ENCODE measurements at regions not wholly inside any gene's neighbourhood (a gene's known extent, or its start where the extent isn't known, plus 50 kb on each side); places are given as distances from the start of the nearest gene placed in this dataset.

- Histone ChIP-seq H3K27ac (ENCODE audit: low read depth in 1 of 2, low read length in 2 of 2) (no peak overlapping the region), H3K4me1 (ENCODE audit: control insufficient read depth in 4 of 4, insufficient read depth in 4 of 4, low read length in 3 of 4) (no peaks in the 10 kb centered on the region), H3K27me3 (ENCODE audit: control insufficient read depth in 4 of 4, insufficient read depth in 4 of 4, low read length in 3 of 4) (no peaks in the 10 kb centered on the region), H3K4me3 (ENCODE audit: low read depth in 1 of 3, low read length in 3 of 3) (no peak overlapping the region), H3K9me3 (ENCODE audit: control insufficient read depth in 4 of 4, low read length in 3 of 4) (no peaks in the 10 kb centered on the region), H3K9ac (ENCODE audit: low read depth in 1 of 2, low read length in 2 of 2) (no peak overlapping the region), H3K36me3 (ENCODE audit: control insufficient read depth in 4 of 4, insufficient read depth in 3 of 4, low read depth in 1 of 4, low read length in 3 of 4) (no peaks in the 10 kb centered on the region)
- DNase-seq (ENCODE audit: low spot score) = no peak
- TF ChIP-seq FOXA1 (IDR thresholded peaks at IDR 0.05) = no peak
- TF ChIP-seq, protein P1, sequence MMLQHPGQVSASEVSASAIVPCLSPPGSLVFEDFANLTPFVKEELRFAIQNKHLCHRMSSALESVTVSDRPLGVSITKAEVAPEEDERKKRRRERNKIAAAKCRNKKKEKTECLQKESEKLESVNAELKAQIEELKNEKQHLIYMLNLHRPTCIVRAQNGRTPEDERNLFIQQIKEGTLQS (IDR thresholded peaks at IDR 0.05) = no peak
- TF ChIP-seq TAF1 (conservative IDR thresholded peaks at IDR 0.05) = no peak
- TF ChIP-seq RAD21 (IDR thresholded peaks at IDR 0.05) = no peak
- TF ChIP-seq, protein P2, sequence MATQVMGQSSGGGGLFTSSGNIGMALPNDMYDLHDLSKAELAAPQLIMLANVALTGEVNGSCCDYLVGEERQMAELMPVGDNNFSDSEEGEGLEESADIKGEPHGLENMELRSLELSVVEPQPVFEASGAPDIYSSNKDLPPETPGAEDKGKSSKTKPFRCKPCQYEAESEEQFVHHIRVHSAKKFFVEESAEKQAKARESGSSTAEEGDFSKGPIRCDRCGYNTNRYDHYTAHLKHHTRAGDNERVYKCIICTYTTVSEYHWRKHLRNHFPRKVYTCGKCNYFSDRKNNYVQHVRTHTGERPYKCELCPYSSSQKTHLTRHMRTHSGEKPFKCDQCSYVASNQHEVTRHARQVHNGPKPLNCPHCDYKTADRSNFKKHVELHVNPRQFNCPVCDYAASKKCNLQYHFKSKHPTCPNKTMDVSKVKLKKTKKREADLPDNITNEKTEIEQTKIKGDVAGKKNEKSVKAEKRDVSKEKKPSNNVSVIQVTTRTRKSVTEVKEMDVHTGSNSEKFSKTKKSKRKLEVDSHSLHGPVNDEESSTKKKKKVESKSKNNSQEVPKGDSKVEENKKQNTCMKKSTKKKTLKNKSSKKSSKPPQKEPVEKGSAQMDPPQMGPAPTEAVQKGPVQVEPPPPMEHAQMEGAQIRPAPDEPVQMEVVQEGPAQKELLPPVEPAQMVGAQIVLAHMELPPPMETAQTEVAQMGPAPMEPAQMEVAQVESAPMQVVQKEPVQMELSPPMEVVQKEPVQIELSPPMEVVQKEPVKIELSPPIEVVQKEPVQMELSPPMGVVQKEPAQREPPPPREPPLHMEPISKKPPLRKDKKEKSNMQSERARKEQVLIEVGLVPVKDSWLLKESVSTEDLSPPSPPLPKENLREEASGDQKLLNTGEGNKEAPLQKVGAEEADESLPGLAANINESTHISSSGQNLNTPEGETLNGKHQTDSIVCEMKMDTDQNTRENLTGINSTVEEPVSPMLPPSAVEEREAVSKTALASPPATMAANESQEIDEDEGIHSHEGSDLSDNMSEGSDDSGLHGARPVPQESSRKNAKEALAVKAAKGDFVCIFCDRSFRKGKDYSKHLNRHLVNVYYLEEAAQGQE (IDR thresholded peaks at IDR 0.05) = no peak
- TF ChIP-seq GABPA (IDR thresholded peaks at IDR 0.05 in 1 of 2, conservative IDR thresholded peaks at IDR 0.05 in 1 of 2) = no peak
- WGBS = 61% methylated on average over 7 of the region's 7 CpGs
Measured at GRCh38 chr5:159427180-159428012, 97.1 kb upstream of the IL12B start.

DNA sequence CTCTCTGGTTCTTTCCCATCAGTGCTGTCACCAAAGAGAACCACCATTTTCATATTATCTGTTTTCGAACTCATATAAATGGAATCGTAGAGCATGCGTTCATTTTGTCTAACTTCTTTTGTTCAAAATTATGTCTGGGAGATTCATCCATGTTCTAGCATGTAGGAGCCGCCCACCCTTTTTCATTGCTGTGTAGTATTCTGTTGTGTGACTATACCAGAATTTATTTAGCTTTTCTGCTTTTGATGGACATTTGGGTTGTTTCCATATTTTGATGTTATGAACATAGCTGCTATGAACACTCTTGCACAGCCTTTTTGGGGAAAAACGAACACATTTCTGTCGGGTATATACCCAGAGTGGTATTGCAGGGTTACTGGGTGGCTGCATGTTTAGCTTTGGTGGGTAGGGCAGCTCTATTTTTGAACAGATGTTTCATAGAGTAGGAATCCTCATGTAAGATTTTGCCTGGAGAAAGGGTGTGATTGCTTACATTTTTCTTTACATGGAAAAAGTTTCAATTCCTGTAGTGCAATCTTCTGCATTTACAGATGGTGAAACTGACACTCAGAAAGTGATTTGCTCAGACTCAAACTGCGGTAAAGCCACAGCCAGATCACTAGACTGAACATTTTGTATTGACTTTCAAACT, 100.2 kb upstream of the IL12B start:
- H3K4me1 ChIP-seq (ENCODE audit: control insufficient read depth in 4 of 4, insufficient read depth in 4 of 4, low read length in 3 of 4) = no peaks in the 10 kb centered on the region
- TF ChIP-seq RAD21 (IDR thresholded peaks at IDR 0.05) (no peak), JUND (IDR thresholded peaks at IDR 0.05) (no peak), RXRA (IDR thresholded peaks at IDR 0.05) (no peak), EGR1 (IDR thresholded peaks at IDR 0.05; ENCODE audit: low read depth in 2 of 2) (no peak), FOXA1 (IDR thresholded peaks at IDR 0.05) (no peak), HNF4G (IDR thresholded peaks at IDR 0.05) (no peak), GABPA (IDR thresholded peaks at IDR 0.05 in 1 of 2, conservative IDR thresholded peaks at IDR 0.05 in 1 of 2) (no peak), NR2F2 (IDR thresholded peaks at IDR 0.05) (no peak), FOXA2 (IDR thresholded peaks at IDR 0.05) (no peak), YY1 (IDR thresholded peaks at IDR 0.05) (no peak), TAF1 (conservative IDR thresholded peaks at IDR 0.05) (no peak), SP1 (IDR thresholded peaks at IDR 0.05) (no peak), ZBTB33 (IDR thresholded peaks at IDR 0.05) (no peak), MAX (IDR thresholded peaks at IDR 0.05) (no peak), HNF4A (conservative IDR thresholded peaks at IDR 0.05) (no peak)
- TF ChIP-seq, protein P3, sequence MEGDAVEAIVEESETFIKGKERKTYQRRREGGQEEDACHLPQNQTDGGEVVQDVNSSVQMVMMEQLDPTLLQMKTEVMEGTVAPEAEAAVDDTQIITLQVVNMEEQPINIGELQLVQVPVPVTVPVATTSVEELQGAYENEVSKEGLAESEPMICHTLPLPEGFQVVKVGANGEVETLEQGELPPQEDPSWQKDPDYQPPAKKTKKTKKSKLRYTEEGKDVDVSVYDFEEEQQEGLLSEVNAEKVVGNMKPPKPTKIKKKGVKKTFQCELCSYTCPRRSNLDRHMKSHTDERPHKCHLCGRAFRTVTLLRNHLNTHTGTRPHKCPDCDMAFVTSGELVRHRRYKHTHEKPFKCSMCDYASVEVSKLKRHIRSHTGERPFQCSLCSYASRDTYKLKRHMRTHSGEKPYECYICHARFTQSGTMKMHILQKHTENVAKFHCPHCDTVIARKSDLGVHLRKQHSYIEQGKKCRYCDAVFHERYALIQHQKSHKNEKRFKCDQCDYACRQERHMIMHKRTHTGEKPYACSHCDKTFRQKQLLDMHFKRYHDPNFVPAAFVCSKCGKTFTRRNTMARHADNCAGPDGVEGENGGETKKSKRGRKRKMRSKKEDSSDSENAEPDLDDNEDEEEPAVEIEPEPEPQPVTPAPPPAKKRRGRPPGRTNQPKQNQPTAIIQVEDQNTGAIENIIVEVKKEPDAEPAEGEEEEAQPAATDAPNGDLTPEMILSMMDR (IDR thresholded peaks at IDR 0.05; ENCODE audit: low read depth, low read length, missing input control) = no peak
- TF ChIP-seq, protein P2 (IDR thresholded peaks at IDR 0.05) = no peak
- TF ChIP-seq, protein P1 (IDR thresholded peaks at IDR 0.05) = no peak
- no peak overlapping the region for H3K4me3 ChIP-seq (ENCODE audit: low read depth in 1 of 3, low read length in 3 of 3)
- no peaks in the 10 kb centered on the region for H3K9me3 ChIP-seq (ENCODE audit: control insufficient read depth in 4 of 4, low read length in 3 of 4)
- no peaks in the 10 kb centered on the region for H3K27me3 ChIP-seq (ENCODE audit: control insufficient read depth in 4 of 4, insufficient read depth in 4 of 4, low read length in 3 of 4)
- no peak overlapping the region for H3K9ac ChIP-seq (ENCODE audit: low read depth in 1 of 2, low read length in 2 of 2)
- H3K27ac ChIP-seq (ENCODE audit: low read depth in 1 of 2, low read length in 2 of 2) = no peak overlapping the region
- no peak for DNase-seq (ENCODE audit: low spot score)
- 85% methylated on average over 7 of the region's 7 CpGs for WGBS
- H3K36me3 ChIP-seq (ENCODE audit: control insufficient read depth in 4 of 4, insufficient read depth in 3 of 4, low read depth in 1 of 4, low read length in 3 of 4) = no peaks in the 10 kb centered on the region
